ENCODE measurements at regions not wholly inside any gene's neighbourhood (a gene's known extent, or its start where the extent isn't known, plus 50 kb on each side); places are given as distances from the start of the nearest gene placed in this dataset.
"Not testable (repeated sequence)": the region's sequence is repeated elsewhere in the genome, so short reads cannot be mapped to it uniquely, and the experiment has no call there.

- no peak for DNase-seq
Measured at GRCh38 chr6:8941577-8941976, 506.2 kb upstream of the SLC35B3 start.

GRCh38 chr6:8940356-8940755 is 505.0 kb upstream of the SLC35B3 start:
- DNase-seq: no peak

GRCh38 chr6:8939615-8940014 is 504.3 kb upstream of the SLC35B3 start:
- DNase-seq: no peak

- DNase-seq: no peak
Measured at GRCh38 chr6:8934318-8934717, 499.0 kb upstream of the SLC35B3 start.

DNA sequence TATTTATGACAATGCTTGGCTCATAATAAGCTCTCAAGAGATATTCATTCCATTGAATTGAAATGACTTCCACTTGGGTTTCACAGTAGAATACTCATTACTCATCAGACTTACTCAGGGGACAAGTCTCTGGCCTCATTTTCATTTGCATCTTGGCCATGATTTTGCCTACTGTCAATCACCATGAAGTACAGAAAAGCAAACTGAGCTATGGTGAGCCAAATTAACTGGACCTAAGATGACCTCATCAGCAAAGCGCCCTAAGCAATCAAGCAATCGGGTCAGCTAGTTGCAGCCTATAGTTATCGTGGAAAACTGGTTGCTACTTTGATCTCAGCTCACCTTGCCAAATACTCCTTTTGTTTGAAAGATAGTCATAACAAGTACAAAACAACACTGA is 494.7 kb upstream of the SLC35B3 start:
- DNase-seq: no peak

- DNase-seq: not testable (repeated sequence)
Measured at GRCh38 chr6:8920244-8920643, 484.9 kb upstream of the SLC35B3 start.

DNA sequence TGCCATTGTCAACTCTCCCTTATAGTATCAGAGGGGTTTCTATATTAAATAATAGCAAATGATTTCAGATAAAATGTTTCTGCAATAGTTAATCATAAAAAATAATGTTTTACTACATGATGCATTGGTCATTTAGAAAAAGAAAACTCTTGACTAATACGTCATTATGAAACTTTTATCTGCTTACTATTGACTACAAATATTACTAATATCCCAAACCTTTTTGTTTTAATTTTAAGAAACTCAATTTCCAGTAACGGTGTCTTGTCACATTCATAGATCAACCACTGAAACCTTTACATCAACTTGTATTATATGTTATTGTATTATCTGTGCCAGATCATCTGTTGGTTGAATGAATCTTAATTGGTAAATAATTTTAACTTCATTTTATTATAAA is 482.9 kb upstream of the SLC35B3 start:
- DNase-seq: no peak

- no peak for DNase-seq
Measured at GRCh38 chr6:8914700-8915099, 479.4 kb upstream of the SLC35B3 start.

- DNase-seq: no peak
Measured at GRCh38 chr6:8908638-8909037, 473.3 kb upstream of the SLC35B3 start.

DNA sequence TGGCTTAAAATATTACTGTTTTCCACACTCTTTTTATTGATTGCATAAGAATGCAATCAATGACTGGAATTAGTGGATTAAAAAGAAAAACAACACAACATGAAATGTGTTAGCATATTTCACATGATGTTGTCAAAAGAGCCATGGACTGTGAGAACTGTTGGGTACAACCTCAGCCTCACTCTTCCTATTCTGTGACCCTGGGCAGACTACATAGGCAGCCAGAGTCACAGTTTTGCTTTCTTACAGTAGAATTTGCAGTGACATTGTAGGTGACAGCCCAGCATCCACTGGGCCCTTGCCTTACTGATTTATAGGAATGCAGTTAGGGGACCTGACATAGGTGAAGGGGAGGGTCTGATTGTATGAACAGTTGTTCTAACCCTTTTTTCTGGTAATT is 471.4 kb upstream of the SLC35B3 start:
- no peak for DNase-seq

- no peak for DNase-seq
Measured at GRCh38 chr6:8905757-8906156, 470.4 kb upstream of the SLC35B3 start.

DNA sequence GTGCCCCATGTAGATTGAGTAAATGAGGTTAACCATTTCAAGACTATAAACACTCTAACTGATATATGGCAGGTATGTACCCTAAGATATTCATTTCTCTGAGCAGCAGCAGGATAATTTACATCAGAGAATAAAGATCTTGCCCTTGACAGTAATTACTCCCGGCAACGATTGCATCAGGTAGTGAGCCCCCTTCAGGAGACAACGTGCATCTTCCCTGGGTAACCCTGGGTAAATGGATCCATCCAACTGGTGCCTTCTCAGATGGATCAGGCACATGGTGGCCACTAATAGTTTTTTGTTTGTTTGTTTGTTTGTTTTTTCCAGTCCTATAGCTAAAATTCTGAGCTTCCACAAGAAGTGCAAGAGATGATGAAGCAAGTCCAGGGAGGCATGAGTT is 469.4 kb upstream of the SLC35B3 start:
- DNase-seq: no peak

DNA sequence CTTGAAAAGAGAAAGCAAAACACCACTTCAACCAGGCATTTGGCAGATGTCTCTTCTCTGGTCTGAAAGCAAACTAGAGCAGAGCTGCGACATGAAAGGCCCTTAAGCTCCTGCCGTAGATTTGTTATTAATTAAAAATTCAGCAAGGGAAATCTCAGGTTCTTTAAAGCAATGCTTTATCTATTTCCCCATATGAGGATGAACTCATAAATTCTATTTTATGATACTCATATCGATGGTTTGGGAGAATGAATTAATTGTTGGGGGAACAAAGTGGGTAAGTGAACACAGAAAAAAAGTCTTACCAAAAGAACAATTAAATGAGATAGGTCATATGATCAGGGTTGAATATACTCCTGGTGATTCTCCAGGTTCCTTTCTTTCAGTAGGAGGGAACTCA is 464.7 kb upstream of the SLC35B3 start:
- DNase-seq: no peak

- DNase-seq: no peak
Measured at GRCh38 chr6:8889514-8889913, 454.2 kb upstream of the SLC35B3 start.

- no peak for DNase-seq
Measured at GRCh38 chr6:8888468-8888867, 453.1 kb upstream of the SLC35B3 start.

- no peak for DNase-seq
Measured at GRCh38 chr6:8881663-8882062, 446.3 kb upstream of the SLC35B3 start.

GRCh38 chr6:8879334-8879733 is 444.0 kb upstream of the SLC35B3 start:
- DNase-seq: no peak

- DNase-seq: no peak
Measured at GRCh38 chr6:8875986-8876385, 440.6 kb upstream of the SLC35B3 start.

DNA sequence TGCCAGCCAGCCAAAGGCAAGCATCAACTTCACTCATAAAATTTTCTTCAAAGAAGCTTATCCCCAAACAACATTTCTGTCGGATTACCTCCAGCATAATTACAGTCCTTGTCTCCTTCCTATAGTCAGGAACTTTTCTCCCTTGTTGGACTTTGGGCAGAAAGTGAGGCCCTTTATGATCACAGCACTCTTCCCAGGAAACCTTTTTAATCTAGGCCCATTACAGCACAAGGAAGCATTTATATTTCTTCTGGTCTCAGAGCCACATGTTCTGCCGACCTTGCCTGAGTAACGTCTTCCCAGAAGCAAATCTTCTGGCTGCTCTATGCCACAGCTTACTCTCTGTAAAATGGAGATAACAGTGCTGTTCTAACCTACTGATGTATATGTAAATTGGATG is 437.2 kb upstream of the SLC35B3 start:
- DNase-seq: no peak

DNA sequence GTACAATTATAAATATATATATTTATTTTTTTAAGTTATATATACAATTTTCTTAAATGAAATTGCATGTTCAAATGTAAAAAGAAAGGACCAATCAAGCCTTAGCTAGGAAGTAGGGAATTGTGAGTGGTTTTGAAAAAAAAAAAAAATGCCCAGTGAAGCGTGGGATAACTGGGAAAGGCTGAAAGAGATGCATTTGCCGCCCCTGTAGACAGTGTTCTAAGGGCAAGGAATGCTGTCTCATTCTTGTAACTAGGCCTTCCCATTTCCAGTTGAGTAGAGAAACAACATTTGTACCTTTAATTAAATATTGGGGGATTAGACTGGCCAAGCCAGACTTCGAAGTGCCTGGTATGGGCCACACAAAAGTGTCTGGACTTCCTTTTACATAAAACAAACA is 430.1 kb upstream of the SLC35B3 start:
- no peak for DNase-seq

DNA sequence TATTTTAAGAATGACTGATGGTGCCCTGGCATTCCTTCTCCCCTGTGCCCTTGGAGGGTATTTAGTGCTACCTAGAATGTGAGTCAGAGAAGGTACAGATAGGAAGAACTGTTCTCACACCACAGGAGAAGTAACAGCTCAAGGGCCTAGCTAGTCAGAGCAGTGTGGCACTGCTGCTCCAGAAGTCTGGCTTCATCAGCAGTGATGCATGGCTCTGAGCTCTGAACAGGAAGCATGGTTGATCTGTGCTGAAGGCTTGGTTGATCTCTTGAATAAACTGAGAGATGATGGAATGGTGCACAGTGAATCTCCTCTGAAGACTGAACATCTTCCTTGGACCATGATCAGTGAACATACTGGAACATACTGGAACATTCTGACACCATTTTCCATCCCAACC is 425.3 kb upstream of the SLC35B3 start:
- no peak for DNase-seq

GRCh38 chr6:8859501-8859900 is 424.2 kb upstream of the SLC35B3 start:
- DNase-seq: no peak

GRCh38 chr6:8858854-8859331 is 423.5 kb upstream of the SLC35B3 start:
- DNase-seq: no peak

DNA sequence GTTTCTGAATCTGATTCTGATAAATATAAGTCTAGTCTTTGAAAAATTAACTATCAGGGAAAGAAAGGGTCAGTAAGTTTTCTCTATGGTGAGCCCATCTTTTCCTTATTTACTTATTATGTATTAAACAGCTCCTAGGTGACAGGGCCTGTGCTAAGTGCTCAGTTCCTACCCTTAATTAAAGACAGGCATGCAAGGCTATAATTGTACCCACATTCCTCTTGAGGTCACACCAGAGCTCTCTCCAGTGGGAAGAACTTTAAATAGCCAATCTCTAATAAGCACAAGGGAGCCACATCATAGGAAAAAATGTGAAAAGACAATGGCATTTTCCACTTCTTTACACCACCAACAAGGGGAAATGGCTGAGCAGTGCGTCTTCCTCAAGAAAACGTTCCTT is 421.8 kb upstream of the SLC35B3 start:
- DNase-seq: no peak

DNA sequence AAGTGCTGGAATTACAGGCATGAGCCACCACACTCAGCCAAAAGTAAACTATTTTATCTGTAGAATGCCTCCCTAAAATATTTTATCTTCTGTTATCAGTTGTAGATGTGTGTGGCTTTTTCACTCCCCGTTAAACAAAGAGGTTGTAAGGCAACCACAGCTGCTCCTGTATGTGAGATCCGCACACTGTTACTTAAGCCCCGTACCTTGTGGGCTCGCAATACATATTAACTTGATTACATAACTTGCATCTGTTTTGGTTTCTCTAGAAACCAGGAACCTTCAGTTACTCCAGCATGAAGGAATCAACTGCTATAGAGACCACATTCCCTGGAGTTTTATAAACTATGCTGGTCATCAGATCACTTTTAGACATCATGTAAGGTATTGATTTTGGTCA is 420.1 kb upstream of the SLC35B3 start:
- no peak for DNase-seq

- DNase-seq: no peak
Measured at GRCh38 chr6:8852332-8852731, 417.0 kb upstream of the SLC35B3 start.

All from GOT3 (cell line).